ENCODE measurements at regions not wholly inside any gene's neighbourhood (a gene's known extent, or its start where the extent isn't known, plus 50 kb on each side); places are given as distances from the start of the nearest gene placed in this dataset.
"Not testable (repeated sequence)": the region's sequence is repeated elsewhere in the genome, so short reads cannot be mapped to it uniquely, and the experiment has no call there.

DNA sequence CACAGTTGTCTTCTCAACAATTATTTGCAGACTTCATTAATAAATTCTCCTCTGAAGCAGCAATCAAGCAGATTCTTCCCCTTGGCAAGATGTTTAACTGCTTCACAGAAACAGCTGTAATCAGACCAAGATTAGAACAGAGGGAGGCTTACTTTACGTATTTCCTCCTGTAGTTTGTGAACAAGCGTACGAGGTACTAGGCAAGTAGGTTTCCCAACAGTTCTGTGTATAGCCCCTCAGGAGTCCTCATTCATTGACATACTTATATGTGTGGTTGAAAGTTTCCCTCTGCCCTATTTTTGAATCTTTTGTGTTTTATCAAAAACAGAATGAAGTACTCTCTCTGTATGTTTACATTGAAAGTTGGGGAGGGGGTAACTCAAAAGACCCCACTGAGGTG is 128.0 kb downstream of the SPATA31D1 start:
- no peak for DNase-seq (ENCODE audit: low spot score)

DNA sequence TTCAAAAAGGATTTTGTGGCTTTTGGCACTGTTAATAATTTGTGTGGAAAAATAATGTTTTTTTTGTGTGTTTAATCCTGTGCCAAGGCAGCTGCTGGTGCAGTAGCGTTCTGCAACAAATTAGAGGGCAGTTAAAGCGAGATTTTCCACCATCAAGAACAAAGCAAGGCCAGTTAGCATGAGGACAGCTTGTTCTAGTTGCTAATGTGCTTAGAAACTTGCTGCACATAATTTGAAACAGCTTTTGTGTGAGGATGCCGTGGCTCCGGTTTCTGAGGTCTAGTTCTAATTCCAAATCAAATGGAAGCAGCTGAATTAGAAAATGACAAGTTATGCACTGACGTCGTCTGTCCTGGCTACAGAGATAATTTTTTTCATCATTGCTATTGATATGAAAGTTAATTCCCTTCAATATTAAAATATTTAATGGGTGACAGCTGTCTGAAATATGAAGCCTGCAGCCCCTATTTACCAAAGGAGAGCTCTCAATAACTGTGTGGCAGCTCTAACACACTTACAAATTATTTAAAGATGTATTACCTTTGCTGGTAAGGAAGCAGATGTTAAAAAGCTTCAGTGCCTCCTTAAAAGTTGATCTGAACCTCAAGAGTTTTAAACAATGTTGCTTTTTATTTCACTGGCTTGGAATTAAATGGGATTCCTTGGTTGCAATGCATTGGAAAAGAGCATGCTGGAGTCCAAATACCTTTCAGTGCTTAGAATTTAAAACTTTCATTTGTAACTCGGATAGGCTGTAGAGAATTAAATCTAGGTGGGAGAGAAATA is 128.6 kb downstream of the SPATA31D1 start:
- peak; percentile 39 for DNase-seq (ENCODE audit: low spot score)

GRCh38 chr9:82122731-82123130 is 134.2 kb downstream of the SPATA31D1 start:
- no peak for DNase-seq (ENCODE audit: low spot score)

- DNase-seq (ENCODE audit: low spot score) = peak; percentile 77
Observed at GRCh38 chr9:82124090-82124489, 135.5 kb downstream of the SPATA31D1 start.

GRCh38 chr9:82126256-82126655 is 137.7 kb downstream of the SPATA31D1 start:
- no peak for DNase-seq (ENCODE audit: low spot score)

DNA sequence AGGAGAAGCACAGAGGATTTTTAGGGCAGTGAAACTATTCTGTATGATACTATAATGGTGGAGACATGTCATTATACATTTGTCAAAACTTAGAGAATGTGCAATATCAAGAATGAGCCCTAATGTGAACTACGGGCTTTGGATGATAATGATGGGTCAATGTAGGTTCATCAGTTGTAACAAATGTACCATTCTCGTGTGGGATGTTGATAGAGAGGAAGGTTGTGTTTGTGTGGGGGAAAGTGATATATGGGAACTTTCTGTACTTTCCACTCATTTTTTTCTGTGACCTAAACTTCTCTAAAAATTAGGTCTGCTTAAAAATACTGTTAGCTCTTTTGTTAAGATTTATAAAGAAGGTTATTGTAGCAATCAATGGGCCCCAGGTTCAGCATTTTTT is 138.9 kb downstream of the SPATA31D1 start:
- no peak for DNase-seq (ENCODE audit: low spot score)

- no peak for DNase-seq (ENCODE audit: low spot score)
Observed at GRCh38 chr9:82128011-82128696, 139.6 kb downstream of the SPATA31D1 start.

DNA sequence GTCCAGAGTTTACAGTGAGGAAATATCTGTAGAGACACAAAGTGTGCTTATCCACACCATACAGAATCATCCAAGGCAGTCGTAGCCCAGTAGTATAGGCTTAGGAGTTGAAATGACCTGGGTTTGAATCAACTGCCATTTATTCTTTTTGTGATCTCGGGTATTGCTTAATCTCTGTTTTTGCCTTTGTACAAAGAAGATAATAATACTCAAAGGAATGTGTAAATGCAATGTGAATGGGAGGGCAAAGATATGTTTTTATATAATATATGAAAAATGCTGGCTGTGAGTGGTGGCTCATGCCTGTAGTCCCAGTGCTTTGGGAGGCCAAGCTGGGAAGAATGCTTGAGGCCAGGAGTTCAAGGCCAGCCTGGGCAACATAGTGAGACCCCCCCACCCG is 141.1 kb downstream of the SPATA31D1 start:
- DNase-seq (ENCODE audit: low spot score) = no peak

- no peak for DNase-seq (ENCODE audit: low spot score)
Observed at GRCh38 chr9:82130331-82131042, 141.9 kb downstream of the SPATA31D1 start.

DNA sequence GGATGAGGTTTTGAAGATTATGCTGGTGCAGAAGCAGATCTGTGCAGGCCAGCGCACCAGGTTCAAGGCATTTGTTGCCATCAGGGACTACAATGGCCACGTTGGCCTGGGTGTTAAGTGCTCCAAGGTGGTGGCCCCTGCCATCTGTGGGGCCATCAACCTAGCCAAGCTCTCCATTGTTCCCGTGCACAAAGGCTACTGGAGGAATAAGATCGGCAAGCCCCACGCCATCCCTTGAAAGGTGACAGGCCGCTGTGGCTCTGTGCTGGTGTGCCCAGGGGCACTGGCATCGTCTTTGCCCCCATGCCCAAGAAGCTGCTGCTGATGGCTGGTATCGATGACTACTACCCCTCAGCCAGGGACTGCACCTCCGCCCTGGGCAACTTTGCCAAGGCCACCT is 142.5 kb downstream of the SPATA31D1 start:
- no peak for DNase-seq (ENCODE audit: low spot score)

DNA sequence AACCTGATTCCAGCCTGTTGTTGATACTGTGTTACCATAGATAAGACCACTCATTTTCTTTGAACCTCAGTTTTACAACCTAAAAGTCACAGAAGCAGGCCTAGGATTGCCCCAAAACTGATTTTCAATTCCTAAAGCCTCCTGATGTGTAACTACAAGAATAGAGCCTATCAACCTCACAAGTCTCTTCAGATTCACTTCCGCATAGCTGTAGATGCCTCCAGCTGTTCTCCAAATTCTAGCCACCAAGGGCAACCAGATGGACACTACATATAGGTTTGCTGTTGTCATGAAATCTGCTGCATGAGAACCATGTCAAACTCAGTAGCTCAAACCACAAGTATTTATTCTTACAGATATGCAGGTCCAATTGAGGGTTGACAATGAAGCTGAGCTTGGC is 143.5 kb downstream of the SPATA31D1 start:
- DNase-seq (ENCODE audit: low spot score) = no peak

GRCh38 chr9:82134010-82134409 is 145.4 kb downstream of the SPATA31D1 start:
- no peak for DNase-seq (ENCODE audit: low spot score)

DNA sequence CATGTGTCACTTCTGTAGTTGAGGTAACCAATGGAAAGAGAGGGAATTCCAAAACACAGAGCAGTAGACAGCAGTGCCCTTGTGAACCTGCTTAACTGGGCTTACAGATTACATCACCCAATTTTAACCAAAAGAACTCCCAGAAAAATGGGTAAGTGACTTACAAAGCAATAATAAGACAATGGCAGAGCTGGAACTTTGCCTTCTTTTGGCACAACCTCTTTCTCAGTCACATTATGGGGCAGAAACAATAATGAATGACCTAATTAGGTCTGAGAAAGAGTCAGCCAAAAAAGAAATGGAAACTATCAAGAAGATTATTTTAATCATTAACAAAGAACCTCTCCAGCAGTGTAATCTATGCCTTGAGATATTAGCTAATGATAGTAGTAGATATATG is 146.5 kb downstream of the SPATA31D1 start:
- no peak for DNase-seq (ENCODE audit: low spot score)

- DNase-seq (ENCODE audit: low spot score) = not testable (repeated sequence)
Observed at GRCh38 chr9:82138081-82138480, 149.5 kb downstream of the SPATA31D1 start.

DNA sequence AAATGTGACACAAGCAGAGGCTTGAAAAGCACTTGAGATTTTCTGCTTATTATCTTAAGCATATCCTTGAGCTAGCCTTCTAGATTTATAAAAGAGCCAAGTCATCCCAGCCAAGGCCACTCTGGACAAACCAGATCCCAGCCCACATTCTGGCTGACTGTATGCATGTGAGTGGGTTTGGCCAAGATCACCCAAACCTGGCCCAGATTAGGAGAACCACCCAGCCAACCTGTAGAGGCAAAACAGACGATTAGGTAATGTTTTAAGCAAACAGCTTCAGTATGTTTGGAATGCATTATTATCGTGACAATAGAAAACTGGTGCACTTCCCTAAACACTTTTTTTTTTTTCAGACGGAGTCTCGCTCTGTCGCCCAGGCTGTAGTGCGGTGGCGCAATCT is 151.9 kb downstream of the SPATA31D1 start:
- no peak for DNase-seq (ENCODE audit: low spot score)

GRCh38 chr9:82144803-82145202 is 156.2 kb downstream of the SPATA31D1 start:
- no peak for DNase-seq (ENCODE audit: low spot score)

DNA sequence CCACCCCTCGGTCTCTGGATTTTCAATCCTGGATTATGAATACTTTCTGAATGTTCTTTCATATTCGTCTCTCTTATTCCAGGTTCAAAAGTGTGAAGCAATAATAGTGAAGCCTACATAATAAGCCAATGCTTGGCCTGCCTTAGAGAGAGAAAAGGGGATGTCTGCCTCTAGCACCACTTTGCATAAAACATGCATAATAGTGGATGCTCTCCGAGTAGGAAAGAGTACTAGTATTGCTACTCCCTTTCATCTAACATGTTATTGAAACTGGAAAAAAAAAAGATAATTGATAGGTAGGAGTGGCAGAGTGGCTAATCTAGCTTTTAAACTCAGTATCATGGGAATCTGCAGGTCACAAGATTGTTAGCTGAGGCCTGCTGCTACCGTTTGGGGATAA is 158.1 kb downstream of the SPATA31D1 start:
- DNase-seq (ENCODE audit: low spot score) = no peak

- DNase-seq (ENCODE audit: low spot score) = no peak
Observed at GRCh38 chr9:82147798-82148425, 159.3 kb downstream of the SPATA31D1 start.

DNA sequence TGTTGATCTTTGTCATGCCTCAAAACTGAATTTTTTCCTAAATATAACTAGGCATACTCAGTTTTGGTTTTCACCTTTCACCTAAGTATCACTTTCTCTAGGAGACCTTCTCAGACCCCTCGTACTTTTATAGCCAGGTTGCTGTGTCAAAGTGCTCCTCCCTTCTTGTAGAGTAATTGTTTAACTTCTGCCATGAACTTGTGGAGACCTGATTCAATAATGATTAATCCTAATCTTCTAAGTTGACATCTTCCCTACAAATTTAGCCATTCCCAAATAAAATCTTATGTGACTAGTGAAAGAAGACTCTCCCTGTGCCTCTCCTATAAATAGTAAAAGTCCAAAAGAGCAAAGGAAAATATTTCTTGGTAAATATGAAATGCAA is 159.8 kb downstream of the SPATA31D1 start:
- DNase-seq (ENCODE audit: low spot score) = no peak

GRCh38 chr9:82148901-82149461 is 160.4 kb downstream of the SPATA31D1 start:
- peak; percentile 73 for DNase-seq (ENCODE audit: low spot score)

DNA sequence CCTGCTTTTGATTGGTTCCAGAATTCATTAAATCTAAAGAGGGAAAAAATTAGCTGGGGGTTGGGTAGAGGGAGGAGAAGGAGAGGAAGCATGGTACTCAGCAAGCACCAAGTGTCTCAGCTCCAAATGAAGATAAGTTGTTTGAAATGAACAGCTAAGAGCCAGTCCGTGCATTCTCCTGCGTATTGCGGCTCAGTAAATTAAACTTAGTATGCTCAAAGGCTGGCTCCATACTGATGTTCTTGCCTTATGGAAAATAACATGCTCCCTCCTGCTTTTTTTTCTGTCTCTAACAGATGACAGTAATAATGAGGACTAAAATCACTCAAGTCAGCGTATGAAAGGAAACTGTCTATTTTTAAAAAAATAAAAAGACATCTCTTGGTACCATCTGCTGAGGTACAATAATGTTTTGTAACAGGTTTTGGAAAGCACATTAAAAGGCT is 161.0 kb downstream of the SPATA31D1 start:
- DNase-seq (ENCODE audit: low spot score) = no peak

DNA sequence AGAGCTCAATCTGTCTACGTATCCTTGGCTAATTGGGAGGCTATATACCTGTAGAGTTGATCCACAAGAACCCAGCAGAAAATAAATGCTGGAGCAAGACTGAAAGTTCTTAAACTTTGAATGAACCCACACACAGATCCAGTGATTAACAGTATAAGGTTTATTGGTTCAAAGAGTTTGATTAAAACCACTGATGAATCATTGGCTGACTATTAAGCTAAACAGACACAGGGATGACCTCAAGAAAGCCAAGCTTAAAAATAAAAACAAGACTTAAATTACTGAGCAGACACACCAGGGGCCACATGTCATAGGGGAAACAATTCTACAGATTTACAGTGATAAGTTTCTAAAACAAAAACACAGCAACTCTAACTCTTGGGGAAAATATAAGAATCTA is 163.6 kb downstream of the SPATA31D1 start:
- no peak for DNase-seq (ENCODE audit: low spot score)

Measured in AG08395 (cell line).